Upper lobe of left lung (tissue), 6 donors: ENCODE measurements at regions not wholly inside any gene's neighbourhood (a gene's known extent, or its start where the extent isn't known, plus 50 kb on each side); places are given as distances from the start of the nearest gene placed in this dataset.
"Not testable (repeated sequence)": the region's sequence is repeated elsewhere in the genome, so short reads cannot be mapped to it uniquely, and the experiment has no call there.

Experiments
- ATAC-seq, 2 donors: fragments of 200-7000 bp; cut with Tn5 transposase; one replicate each; pipeline ENCODE4 v1.9.1; 2022; ENCODE audit warnings: mild to moderate bottlenecking in 2 of 2, moderate library complexity in 2 of 2; ENCODE audit not compliant: low FRiP score in 2 of 2
- DNase-seq, 2 donors: peaks; one replicate each; pipeline ENCODE4 v3.0.0-alpha.2; 2019 to 2020
- H3K27ac ChIP-seq, 4 donors: fragments of 200-600 bp; sonication (generic); one replicate each; pipeline ENCODE4 v1.5.1; 2016 to 2019
- H3K27me3 ChIP-seq, 4 donors: fragments of 200-600 bp; sonication (generic); one replicate each; pipeline ENCODE4 v1.5.1; 2017 to 2019
- H3K36me3 ChIP-seq, 4 donors: fragments of 200-600 bp; sonication (generic); one replicate each; pipeline ENCODE4 v1.5.1; 2016 to 2019
- H3K4me1 ChIP-seq, 4 donors: fragments of 200-600 bp; sonication (generic); one replicate each; pipeline ENCODE4 v1.5.1; 2018 to 2019
- H3K4me3 ChIP-seq, 4 donors: fragments of 200-600 bp; sonication (generic); one replicate each; pipeline ENCODE4 v1.5.1; 2017 to 2019; ENCODE audit warnings: mild to moderate bottlenecking in 2 of 4, moderate library complexity in 1 of 4
- H3K9me3 ChIP-seq, 4 donors: fragments of 200-600 bp; sonication (generic); one replicate each; pipeline ENCODE4 v1.5.1; 2018 to 2019
- CTCF ChIP-seq, 6 experiments: fragments of 450-650 bp in 4 of 6; fragments of 200-600 bp in 2 of 6; sonication (generic) in 2 of 6; IDR thresholded peaks; one replicate each; pipeline ENCODE4 v1.5.1; 2016 to 2019; ENCODE audit warnings: antibody characterized with exemption in 6 of 6
- EP300 ChIP-seq, 4 donors: sonication (generic); formaldehyde crosslinking; IDR thresholded peaks; one replicate each; pipeline ENCODE4 v1.5.1; 2017; ENCODE audit warnings: antibody characterized with exemption in 4 of 4, control low read depth in 2 of 4
- POLR2A ChIP-seq, 4 donors: fragments of 450-650 bp; IDR thresholded peaks; one replicate each; pipeline ENCODE4 v1.5.1; 2016 to 2017; ENCODE audit warnings: antibody characterized with exemption in 4 of 4, mild to moderate bottlenecking in 2 of 4
- POLR2AphosphoS5 ChIP-seq, 2 donors: sonication (generic); formaldehyde crosslinking; IDR thresholded peaks; one replicate each; pipeline ENCODE4 v1.5.1; 2017; ENCODE audit warnings: antibody characterized with exemption in 2 of 2
- WGBS, 2 donors: methylation state at CpG; one replicate each; pipeline ENCODE4 v1.1.5; 2017 to 2018; 5-methylcytosine and 5-hydroxymethylcytosine counted together
- donor health status: DM: no; HTN: no; CAD: no; lungs with moderate emphysema.
- donor health status: DM: no; HTN: yes; CAD: no; lungs with severe emphysema.

GRCh38 chr3:196138482-196139254, 56.8 kb upstream of the TFRC start:
- no peak for ATAC-seq
- Histone ChIP-seq H3K36me3 (no peaks in the 10 kb centered on the region), H3K27ac (no peak overlapping the region), H3K4me3 (no peak overlapping the region), H3K27me3 (no peaks in the 10 kb centered on the region), H3K9me3 (no peaks in the 10 kb centered on the region), H3K4me1 (peaks cover 6 to 20% (median 14%) of the 10 kb centered on the region in 4 donors)
- no peak for DNase-seq
- WGBS, 2 donors, result 57 to 72% methylated on average over 12 of the region's 12 CpGs
- no peak for TF ChIP-seq EP300 (IDR thresholded peaks at IDR 0.05)
- no peak for TF ChIP-seq POLR2AphosphoS5 (IDR thresholded peaks at IDR 0.05)
- TF ChIP-seq CTCF (IDR thresholded peaks at IDR 0.05), result no peak
- TF ChIP-seq POLR2A (IDR thresholded peaks at IDR 0.05), result no peak

- H3K36me3 ChIP-seq, H3K4me3 ChIP-seq, H3K9me3 ChIP-seq, H3K27me3 ChIP-seq: not testable (repeated sequence)
- peak; percentile 7 to 34 for ATAC-seq
- DNase-seq, result peak; percentile 66 to 81
- 68 to 77% methylated on average over 9 of the region's 9 CpGs for WGBS, 2 donors
- H3K4me1 ChIP-seq, result peaks cover 0 to 11% (median 4%) of the 10 kb centered on the region in 4 donors
- peak overlapping the region; percentile 42 to 82 (median 72) for H3K27ac ChIP-seq
- peak in 1 of 2 donors; percentile 25 for TF ChIP-seq POLR2AphosphoS5 (IDR thresholded peaks at IDR 0.05)
Measured at GRCh38 chr3:196136640-196136989, 54.7 kb upstream of the TFRC start.

- Histone ChIP-seq H3K27me3 (no peaks in the 10 kb centered on the region), H3K4me3 (no peak overlapping the region), H3K27ac (peak overlapping the region; percentile 24 to 82 (median 72)), H3K36me3 (no peaks in the 10 kb centered on the region), H3K9me3 (no peaks in the 10 kb centered on the region), H3K4me1 (peaks cover 0 to 11% (median 3%) of the 10 kb centered on the region in 4 donors)
- 58 to 60% methylated on average over 12 of the region's 12 CpGs for WGBS, 2 donors
- TF ChIP-seq POLR2AphosphoS5 (IDR thresholded peaks at IDR 0.05), result peak in 1 of 2 donors; percentile 34
- no peak for TF ChIP-seq CTCF (IDR thresholded peaks at IDR 0.05)
- no peak for TF ChIP-seq POLR2A (IDR thresholded peaks at IDR 0.05)
- TF ChIP-seq EP300 (IDR thresholded peaks at IDR 0.05), result peak in 1 of 4 donors; percentile 28
- peak; percentile 64 to 92 for ATAC-seq
- DNase-seq, result peak in 1 of 2 donors; percentile 90
Measured at GRCh38 chr3:196135693-196136639, 54.1 kb upstream of the TFRC start.

- ATAC-seq (no peak), DNase-seq (no peak)
- Histone ChIP-seq H3K27me3 (no peaks in the 10 kb centered on the region), H3K4me3 (no peak overlapping the region), H3K36me3 (no peaks in the 10 kb centered on the region), H3K9me3 (no peaks in the 10 kb centered on the region), H3K4me1 (peaks cover 0 to 11% (median 3%) of the 10 kb centered on the region in 4 donors), H3K27ac (peak overlapping the region in 1 of 4 donors; percentile 78)
- no peak for TF ChIP-seq EP300 (IDR thresholded peaks at IDR 0.05)
- no peak for TF ChIP-seq POLR2AphosphoS5 (IDR thresholded peaks at IDR 0.05)
- TF ChIP-seq CTCF (IDR thresholded peaks at IDR 0.05), result no peak
- TF ChIP-seq POLR2A (IDR thresholded peaks at IDR 0.05), result no peak
- WGBS, 2 donors, result 65 to 77% methylated on average over 7 of the region's 7 CpGs
Measured at GRCh38 chr3:196134691-196135090, 52.8 kb upstream of the TFRC start.

GRCh38 chr3:196133869-196134268, 52.0 kb upstream of the TFRC start:
- not testable (repeated sequence) for ATAC-seq
- WGBS, 2 donors, result 92 to 95% methylated on average over 9 of the region's 9 CpGs

More at GRCh38 chr3:196133869-196134268, 52.0 kb upstream of the TFRC start:
- H3K4me3 ChIP-seq, H3K9me3 ChIP-seq, H3K27ac ChIP-seq, H3K36me3 ChIP-seq, H3K27me3 ChIP-seq, DNase-seq: not testable (repeated sequence)
- H3K4me1 ChIP-seq, result peaks cover 0 to 11% (median 3%) of the 10 kb centered on the region in 4 donors
